Left lung (tissue), 4 donors: ENCODE measurements at regions not wholly inside any gene's neighbourhood (a gene's known extent, or its start where the extent isn't known, plus 50 kb on each side); places are given as distances from the start of the nearest gene placed in this dataset.
"Not testable (repeated sequence)": the region's sequence is repeated elsewhere in the genome, so short reads cannot be mapped to it uniquely, and the experiment has no call there.

Experiments used
- ATAC-seq: fragments of 200-7000 bp; cut with Tn5 transposase; one replicate; pipeline ENCODE4 v1.9.1; 2020; ENCODE audit warnings: moderate library complexity
- DNase-seq, 4 donors: peaks; one replicate each; pipeline ENCODE4 v3.0.0-alpha.2; 2013 to 2020
- H3K27ac ChIP-seq, 2 donors: fragments of 200-600 bp; sonication (generic) in 1 of 2; one replicate each; pipeline versions ENCODE4 v1.5.0 to v1.8.0; 2020 to 2021
- H3K27me3 ChIP-seq, 2 donors: fragments of 200-600 bp; sonication (generic) in 1 of 2; one replicate each; pipeline versions ENCODE4 v1.5.0 to v1.8.0; 2020 to 2021
- H3K36me3 ChIP-seq, 2 donors: fragments of 200-600 bp; sonication (generic) in 1 of 2; one replicate each; pipeline versions ENCODE4 v1.5.0 to v1.8.0; 2020 to 2021
- H3K4me1 ChIP-seq, 2 donors: fragments of 200-600 bp; one replicate each; pipeline ENCODE4 v1.8.0; 2021
- H3K4me3 ChIP-seq, 2 donors: fragments of 200-600 bp; sonication (generic) in 1 of 2; one replicate each; pipeline versions ENCODE4 v1.5.0 to v1.8.0; 2020 to 2021; ENCODE audit warnings: mild to moderate bottlenecking in 1 of 2
- H3K9me3 ChIP-seq, 2 donors: fragments of 200-600 bp; sonication (generic) in 1 of 2; one replicate each; pipeline versions ENCODE4 v1.5.0 to v1.8.0; 2020 to 2021
- CTCF ChIP-seq, 2 donors: fragments of 200-600 bp; sonication (generic) in 1 of 2; IDR thresholded peaks; one replicate each; pipeline versions ENCODE4 v1.5.0 to v1.8.0; 2021; ENCODE audit warnings: antibody characterized with exemption in 2 of 2
- intact Hi-C, 2 donors: fragments of 100-400 bp; cut with DNase I; formaldehyde crosslinking; loops; one replicate each; pipeline versions ENCODE4 v1.11.2 to v1.14.2; 2022
- donor health status: DM: no; HTN: yes; CAD: no.
- donor health status: DM: no; HTN: no; CAD: no.

- DNase-seq, result peak in 1 of 4 donors; percentile 24
- ATAC-seq, result no peak
- Histone ChIP-seq H3K4me1 (no peaks in the 10 kb centered on the region), H3K27me3 (no peaks in the 10 kb centered on the region), H3K4me3 (no peak overlapping the region), H3K27ac (no peak overlapping the region), H3K36me3 (no peaks in the 10 kb centered on the region), H3K9me3 (peaks cover 0 to 6% of the 10 kb centered on the region in 2 donors)
- intact Hi-C loops, result no loop called here
- no peak for TF ChIP-seq CTCF (IDR thresholded peaks at IDR 0.05)
Observed at GRCh38 chr5:135264451-135265440, 134.3 kb downstream of the MACROH2A1 start.

GRCh38 chr5:135263022-135263668 lies 135.9 kb downstream of the MACROH2A1 start:
- no peaks in the 10 kb centered on the region for H3K27me3 ChIP-seq
- intact Hi-C loops, result no loop called here
- DNase-seq (peak in 1 of 4 donors; percentile 23), ATAC-seq (no peak)
- no peaks in the 10 kb centered on the region for H3K36me3 ChIP-seq
- peaks cover 0 to 9% of the 10 kb centered on the region in 2 donors for H3K9me3 ChIP-seq
- TF ChIP-seq CTCF (IDR thresholded peaks at IDR 0.05), result no peak
- H3K27ac ChIP-seq, result no peak overlapping the region
- no peaks in the 10 kb centered on the region for H3K4me1 ChIP-seq
- no peak overlapping the region for H3K4me3 ChIP-seq

GRCh38 chr5:135262364-135262763 lies 136.7 kb downstream of the MACROH2A1 start:
- DNase-seq, result no peak
- peaks cover 0 to 9% of the 10 kb centered on the region in 2 donors for H3K9me3 ChIP-seq
- H3K27ac ChIP-seq, result no peak overlapping the region
- ATAC-seq, result no peak
- H3K4me1 ChIP-seq, result no peaks in the 10 kb centered on the region
- no peak overlapping the region for H3K4me3 ChIP-seq
- TF ChIP-seq CTCF (IDR thresholded peaks at IDR 0.05), result no peak
- no peaks in the 10 kb centered on the region for H3K27me3 ChIP-seq
- H3K36me3 ChIP-seq, result no peaks in the 10 kb centered on the region
- intact Hi-C loops, result no loop called here

DNA sequence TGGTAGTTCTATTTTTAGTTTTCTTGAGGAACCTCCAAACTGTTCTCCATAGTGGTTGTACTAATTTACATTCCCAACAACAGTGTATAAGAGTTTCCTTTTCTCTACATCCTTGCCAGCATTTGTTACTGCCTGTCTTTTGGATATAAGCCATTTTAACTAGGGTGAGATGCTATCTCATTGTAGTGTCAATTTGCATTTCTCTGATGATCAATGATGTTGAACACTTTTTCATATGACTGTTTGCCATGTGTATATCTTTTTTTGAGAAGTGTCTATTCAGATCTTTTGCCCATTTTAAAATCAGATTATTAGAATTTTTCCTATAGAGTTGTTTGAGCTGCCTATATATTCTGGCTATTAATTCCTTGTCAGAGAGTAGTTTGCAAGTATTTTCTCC lies 138.9 kb downstream of the MACROH2A1 start:
- H3K4me1 ChIP-seq, H3K27ac ChIP-seq, intact Hi-C loops, H3K27me3 ChIP-seq, H3K9me3 ChIP-seq, H3K36me3 ChIP-seq, ATAC-seq, DNase-seq, H3K4me3 ChIP-seq: not testable (repeated sequence)

DNA sequence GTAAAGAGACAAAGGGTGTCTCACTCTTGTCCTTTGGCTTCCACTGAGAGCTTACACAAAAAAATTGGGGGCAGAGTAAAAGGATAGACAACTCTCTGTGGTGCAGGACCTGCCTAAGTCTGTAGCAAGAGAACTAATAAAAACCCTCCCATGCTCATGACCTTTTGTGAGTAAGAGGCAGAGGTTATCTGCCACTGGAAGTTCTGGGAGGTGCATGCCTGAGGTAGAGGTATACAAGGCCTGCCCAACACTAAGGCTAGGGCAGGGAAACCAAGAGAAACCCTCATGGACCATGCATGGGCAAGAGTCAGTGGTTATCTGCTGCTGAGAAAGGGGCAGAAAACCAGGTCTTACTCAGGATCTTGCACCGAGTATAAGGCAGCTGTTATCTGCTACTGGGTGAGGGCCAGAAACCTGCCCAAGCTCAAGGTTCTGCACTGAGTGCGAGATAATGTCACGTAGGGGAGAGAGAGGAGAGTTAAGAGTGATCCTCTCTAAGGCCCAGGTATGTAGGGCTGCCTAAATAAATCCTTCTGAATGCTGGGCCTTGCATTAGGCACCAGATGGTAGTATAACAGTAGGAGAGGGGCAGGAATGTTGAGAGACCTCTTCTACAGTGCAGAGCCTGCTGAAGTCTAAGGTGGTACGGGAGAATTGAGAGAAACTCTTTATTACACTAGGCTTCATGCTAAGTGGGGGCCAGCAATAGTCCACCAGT lies 143.4 kb downstream of the MACROH2A1 start:
- no peak for TF ChIP-seq CTCF (IDR thresholded peaks at IDR 0.05)
- ATAC-seq, result no peak
- DNase-seq, result no peak
- Histone ChIP-seq H3K27me3 (peaks cover 0 to 4% of the 10 kb centered on the region in 2 donors), H3K4me3 (no peak overlapping the region), H3K27ac (no peak overlapping the region), H3K4me1 (no peaks in the 10 kb centered on the region), H3K36me3 (no peaks in the 10 kb centered on the region), H3K9me3 (peaks cover 0 to 4% of the 10 kb centered on the region in 2 donors)
- intact Hi-C loops, result no loop called here
